GM18858 (cell line): ENCODE measurements at regions not wholly inside any gene's neighbourhood (a gene's known extent, or its start where the extent isn't known, plus 50 kb on each side); places are given as distances from the start of the nearest gene placed in this dataset.

Experiments
- ATAC-seq: cut with Tn5 transposase; IDR thresholded peaks from one replicate; pipeline ENCODE4 v1.9.1; 2021; ENCODE audit not compliant: unreplicated experiment

DNA sequence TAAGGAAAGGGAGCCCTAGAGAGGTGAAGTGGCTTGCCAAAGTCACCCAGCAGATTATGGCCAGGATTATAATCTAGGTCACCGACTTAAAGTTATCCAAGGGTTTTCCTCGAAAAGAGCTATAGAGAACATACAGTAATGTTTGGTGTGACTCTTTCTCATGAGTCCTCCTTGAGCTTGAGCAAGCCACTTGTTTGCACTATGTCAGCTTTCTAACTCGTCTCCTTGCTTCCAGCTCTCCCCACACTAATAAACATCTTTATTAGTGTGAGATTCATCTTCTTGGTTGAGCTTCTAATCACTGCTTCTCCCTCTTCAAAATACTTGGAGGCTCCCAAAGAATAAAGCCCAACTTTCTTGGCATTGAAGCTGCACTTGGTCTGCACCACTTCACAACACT lies 390.0 kb upstream of the USP24 start:
- no peak for ATAC-seq

GRCh38 chr1:55604749-55605148 lies 389.6 kb upstream of the USP24 start:
- no peak for ATAC-seq

GRCh38 chr1:55604179-55604578 lies 389.0 kb upstream of the USP24 start:
- no peak for ATAC-seq

- ATAC-seq, result no peak
These were observed 385.1 kb upstream of the USP24 start for GRCh38 chr1:55600242-55600641.

- no peak for ATAC-seq
These were observed 382.7 kb upstream of the USP24 start for GRCh38 chr1:55597910-55598309.

- ATAC-seq, result no peak
These were observed 379.5 kb upstream of the USP24 start for GRCh38 chr1:55594701-55595100.

DNA sequence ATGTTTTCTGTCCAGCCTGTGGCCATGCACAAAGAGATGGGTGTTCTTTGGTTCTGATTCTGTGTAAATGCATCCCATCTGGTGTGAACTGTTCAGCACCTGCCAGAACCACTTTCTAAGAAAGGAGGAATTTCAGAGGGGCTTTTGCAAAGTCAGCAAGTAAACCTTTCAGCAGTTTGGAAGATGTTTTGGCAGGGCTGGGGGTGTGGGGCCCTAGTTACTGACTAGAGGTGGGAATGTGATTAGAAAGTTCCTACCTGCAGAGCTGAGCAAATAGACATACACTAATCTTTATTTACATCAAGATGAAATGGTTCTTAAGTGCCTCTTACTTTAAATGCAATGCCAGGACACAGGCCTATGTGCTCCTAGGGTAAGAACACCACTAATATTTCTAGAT lies 378.1 kb upstream of the USP24 start:
- no peak for ATAC-seq

- ATAC-seq, result no peak
These were observed 377.0 kb upstream of the USP24 start for GRCh38 chr1:55592122-55592521.

- no peak for ATAC-seq
These were observed 374.6 kb upstream of the USP24 start for GRCh38 chr1:55589671-55590297.

DNA sequence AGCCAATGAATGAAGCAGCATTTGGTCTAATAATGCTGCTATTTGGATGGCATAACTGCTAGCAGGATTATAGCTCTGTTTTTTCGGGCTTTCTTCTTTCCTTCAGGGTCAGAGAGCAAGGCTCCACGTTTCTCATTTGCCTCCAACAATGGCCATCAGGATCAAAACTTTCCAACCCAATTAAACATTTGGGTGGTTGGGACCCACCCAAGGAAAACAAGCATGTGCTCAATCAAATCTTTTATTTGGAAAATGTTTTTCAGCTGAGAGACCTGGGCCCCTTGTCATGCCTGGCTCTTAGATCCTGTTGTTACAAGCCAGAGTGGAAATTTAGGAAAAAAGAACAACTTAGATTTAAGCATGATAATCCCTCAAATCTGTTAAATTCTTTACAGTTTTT lies 373.1 kb upstream of the USP24 start:
- no peak for ATAC-seq

DNA sequence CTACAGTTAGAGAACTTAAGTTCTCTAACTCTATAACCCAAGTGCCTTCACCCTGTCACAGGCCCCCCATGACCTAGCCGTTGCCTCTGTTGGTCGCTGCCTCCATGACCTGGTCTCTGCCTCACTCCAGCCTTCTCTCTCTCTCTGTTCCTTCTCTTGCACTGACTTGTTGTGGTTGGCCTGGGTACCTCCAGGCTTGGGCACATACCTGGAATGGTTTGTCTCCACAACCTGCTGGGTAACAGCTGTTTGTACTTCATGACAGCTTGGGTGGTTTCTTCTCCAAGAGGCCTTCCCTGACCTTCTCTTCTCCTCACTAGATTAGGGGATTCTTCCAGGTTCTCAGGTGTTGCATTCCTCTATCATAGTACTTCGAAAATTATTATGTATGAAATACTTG lies 371.6 kb upstream of the USP24 start:
- no peak for ATAC-seq

GRCh38 chr1:55585402-55585792 lies 370.2 kb upstream of the USP24 start:
- ATAC-seq, result no peak

DNA sequence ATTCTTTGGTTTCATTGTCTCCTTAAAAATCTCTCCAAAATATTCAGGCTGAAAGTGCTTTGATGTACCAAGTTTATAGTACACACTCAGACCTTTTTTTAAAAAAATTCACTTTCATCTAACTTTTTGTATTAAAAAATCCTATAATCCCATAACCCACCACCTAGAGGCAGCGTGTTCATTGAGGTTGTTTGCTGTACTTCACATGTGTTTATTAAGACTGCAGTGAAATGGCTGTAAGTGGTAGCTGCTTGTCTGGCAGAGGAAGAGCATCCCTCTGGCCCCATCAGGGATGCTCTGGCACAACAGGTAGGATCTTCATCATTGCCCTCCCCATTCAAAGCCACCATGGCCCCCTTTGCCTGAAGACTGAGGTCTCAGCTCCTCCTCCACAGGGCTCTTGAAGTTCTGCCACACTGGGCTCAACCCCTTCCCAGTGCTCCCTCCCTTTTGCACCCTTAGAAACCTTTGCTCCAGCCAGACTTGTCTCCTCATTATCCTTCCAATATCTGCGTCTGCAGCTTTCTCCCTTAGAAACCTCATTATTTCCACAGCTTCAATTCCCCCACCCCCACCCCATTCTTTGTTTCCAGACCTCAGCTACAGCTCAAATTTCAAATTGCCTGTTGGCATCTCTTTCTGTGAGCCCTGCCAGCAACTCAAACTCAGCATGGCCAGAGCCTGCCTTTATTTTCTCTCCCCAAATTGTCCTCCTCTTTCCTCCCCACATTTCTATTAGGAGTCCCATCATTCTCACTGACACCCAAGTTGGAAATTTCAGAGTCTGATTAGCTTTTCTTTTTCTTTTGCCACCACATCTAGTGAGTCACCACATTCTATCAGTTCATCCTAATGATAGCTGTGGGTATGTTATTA lies 369.6 kb upstream of the USP24 start:
- no peak for ATAC-seq

DNA sequence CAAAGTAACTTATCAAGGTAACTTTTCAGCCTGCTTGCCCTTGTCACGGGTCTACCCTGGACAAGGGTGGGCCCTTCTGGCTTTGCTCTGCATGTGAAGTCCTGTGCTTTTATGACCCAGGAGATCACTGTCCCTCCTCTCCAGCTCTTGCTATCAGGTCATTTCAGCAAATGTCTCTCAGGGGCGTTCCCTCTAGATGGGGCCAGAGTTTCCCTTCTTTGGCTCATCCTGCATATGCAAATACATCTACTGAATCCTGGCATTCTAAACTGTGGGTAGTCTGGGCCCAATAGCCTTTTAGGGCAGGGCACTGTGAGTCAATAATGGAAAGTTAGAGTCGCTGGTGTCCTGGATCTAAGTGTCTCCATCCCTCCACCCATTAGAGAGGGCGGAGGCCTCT lies 366.9 kb upstream of the USP24 start:
- ATAC-seq, result no peak

GRCh38 chr1:55580845-55581332 lies 365.7 kb upstream of the USP24 start:
- no peak for ATAC-seq

- ATAC-seq, result no peak
These were observed 364.3 kb upstream of the USP24 start for GRCh38 chr1:55579332-55580001.

GRCh38 chr1:55578646-55579045 lies 363.5 kb upstream of the USP24 start:
- no peak for ATAC-seq

DNA sequence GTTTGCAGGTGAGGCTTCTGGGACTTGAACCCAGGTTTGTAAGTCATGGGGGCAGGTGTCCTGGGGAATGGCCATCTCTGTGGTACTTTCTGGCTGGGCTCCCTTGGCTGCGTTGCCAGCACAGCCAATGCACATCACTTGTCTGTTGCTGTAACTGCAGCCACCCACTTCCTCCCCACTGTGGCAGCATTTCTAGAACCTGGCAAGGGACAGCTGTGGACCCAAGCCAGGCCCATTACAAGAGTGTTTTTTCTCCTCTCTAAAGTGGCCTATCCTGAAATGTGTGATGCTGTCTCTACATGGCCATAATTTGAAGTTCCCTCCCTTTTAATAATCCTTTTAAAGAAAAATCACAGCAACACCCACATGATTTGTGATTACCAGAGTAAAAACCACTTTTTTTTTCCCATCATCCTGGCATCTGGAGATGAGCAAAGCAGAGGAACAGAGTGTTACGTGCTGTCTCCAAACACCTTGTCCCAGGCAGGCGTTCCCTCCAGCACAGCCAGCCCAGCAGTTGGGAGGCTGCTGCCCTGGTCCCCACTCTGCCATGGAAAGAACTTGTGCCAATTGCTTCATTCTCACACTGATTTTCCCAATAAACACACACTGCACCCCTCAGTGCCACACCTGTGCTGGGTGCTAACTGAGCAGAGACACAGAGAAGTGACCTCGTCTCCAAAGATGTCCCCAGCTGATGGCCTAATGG lies 360.6 kb upstream of the USP24 start:
- no peak for ATAC-seq

DNA sequence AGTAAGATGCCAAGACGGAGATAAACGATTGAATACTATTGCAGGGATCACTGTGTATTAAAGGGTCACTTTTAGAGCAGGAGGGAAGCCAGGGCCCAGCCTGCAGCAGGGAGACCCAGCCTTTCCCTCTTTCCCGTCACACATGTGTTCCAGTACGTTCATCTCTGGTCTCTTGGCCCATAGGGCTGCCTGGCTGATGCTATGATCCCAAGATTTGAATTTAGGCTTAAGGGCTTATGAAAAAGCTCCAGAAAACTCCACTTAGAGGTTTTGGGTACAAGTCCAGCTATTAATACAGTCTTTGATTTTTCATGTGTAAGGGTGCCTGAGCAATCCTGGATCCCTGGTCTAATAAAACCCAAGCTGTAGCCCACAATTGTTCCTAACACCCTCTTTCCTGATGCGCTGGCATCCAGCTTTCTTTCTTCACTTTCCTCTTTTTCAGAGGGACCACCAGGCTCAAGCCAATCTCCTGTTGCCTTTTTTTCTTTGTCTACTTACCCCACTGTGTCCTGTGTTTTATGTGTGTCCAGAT lies 359.6 kb upstream of the USP24 start:
- ATAC-seq, result no peak

GRCh38 chr1:55572878-55573734 lies 357.9 kb upstream of the USP24 start:
- ATAC-seq, result no peak
